BE2C (cell line): ENCODE measurements at regions not wholly inside any gene's neighbourhood (a gene's known extent, or its start where the extent isn't known, plus 50 kb on each side); places are given as distances from the start of the nearest gene placed in this dataset.
"Not testable (repeated sequence)": the region's sequence is repeated elsewhere in the genome, so short reads cannot be mapped to it uniquely, and the experiment has no call there.

Experiments
- DNase-seq: peaks from one replicate; pipeline ENCODE4 v3.0.0-alpha.2; 2020
- H3K27me3 ChIP-seq: fragments of 250-450 bp; sonication (Bioruptor Pico); 2 replicates; pipeline ENCODE4 v1.5.1; 2020; ENCODE audit warnings: mild to moderate bottlenecking
- H3K36me3 ChIP-seq: fragments of 250-450 bp; sonication (Bioruptor Pico); 2 replicates; pipeline ENCODE4 v1.5.1; 2020; ENCODE audit warnings: mild to moderate bottlenecking
- H3K4me1 ChIP-seq: fragments of 250-450 bp; sonication (Bioruptor Pico); 2 replicates; pipeline ENCODE4 v1.5.1; 2020
- H3K4me3 ChIP-seq: 2 replicates; pipeline ENCODE4 v1.5.1; 2011; ENCODE audit warnings: low read depth, low read length
- H3K9me3 ChIP-seq: fragments of 250-450 bp; sonication (Bioruptor Pico); 2 replicates; pipeline ENCODE4 v1.5.1; 2020
- CTCF ChIP-seq: IDR thresholded peaks from 2 replicates; pipeline ENCODE4 v1.5.1; 2012; ENCODE audit warnings: mild to moderate bottlenecking, low read depth, low read length

- Histone ChIP-seq H3K36me3 (no peaks in the 10 kb centered on the region), H3K27me3 (no peaks in the 10 kb centered on the region)
- DNase-seq: no peak
These were observed 55.4 kb upstream of the CYP2D6 start for GRCh38 chr22:42185915-42186439.

GRCh38 chr22:42184852-42185251 lies 54.2 kb upstream of the CYP2D6 start:
- no peaks in the 10 kb centered on the region for H3K36me3 ChIP-seq
- TF ChIP-seq CTCF: no peak
- H3K4me3 ChIP-seq: no peak overlapping the region
- DNase-seq: no peak
- no peaks in the 10 kb centered on the region for H3K4me1 ChIP-seq
- H3K9me3 ChIP-seq: no peaks in the 10 kb centered on the region
- no peaks in the 10 kb centered on the region for H3K27me3 ChIP-seq

More at GRCh38 chr22:42185915-42186439, 55.4 kb upstream of the CYP2D6 start:
- H3K9me3 ChIP-seq: no peaks in the 10 kb centered on the region
- no peak for TF ChIP-seq CTCF
- no peak overlapping the region for H3K4me3 ChIP-seq
- H3K4me1 ChIP-seq: no peaks in the 10 kb centered on the region

DNA sequence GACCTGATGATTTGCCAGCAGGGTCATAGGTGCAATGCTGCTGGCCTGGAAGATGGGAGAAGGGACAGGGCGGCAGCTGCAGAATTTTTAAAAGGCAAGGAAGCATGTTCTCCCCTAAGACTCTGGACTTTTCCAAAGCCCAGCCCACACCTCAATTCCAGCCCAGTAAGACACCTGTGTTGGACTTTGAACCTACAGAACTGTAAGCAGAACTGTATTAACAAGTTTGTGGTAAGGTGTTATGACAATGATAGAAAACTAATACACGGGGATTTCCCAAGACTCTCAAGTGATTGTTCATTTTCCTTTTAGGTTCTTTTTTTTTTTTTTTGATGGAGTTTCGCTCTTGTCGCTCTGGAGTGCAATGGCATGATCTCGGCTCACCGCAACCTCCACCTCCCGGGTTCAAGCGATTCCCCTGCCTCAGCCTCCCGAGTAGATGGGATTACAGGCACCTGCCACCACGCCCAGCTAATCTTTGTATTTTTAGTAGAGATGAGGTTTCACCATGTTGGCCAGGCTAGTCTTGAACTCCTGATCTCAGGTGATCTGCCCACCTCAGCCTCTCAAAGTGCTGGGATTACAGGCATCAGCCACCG lies 53.0 kb upstream of the CYP2D6 start:
- not testable (repeated sequence) for H3K9me3 ChIP-seq, H3K27me3 ChIP-seq, H3K4me1 ChIP-seq, H3K4me3 ChIP-seq, H3K36me3 ChIP-seq, DNase-seq

DNA sequence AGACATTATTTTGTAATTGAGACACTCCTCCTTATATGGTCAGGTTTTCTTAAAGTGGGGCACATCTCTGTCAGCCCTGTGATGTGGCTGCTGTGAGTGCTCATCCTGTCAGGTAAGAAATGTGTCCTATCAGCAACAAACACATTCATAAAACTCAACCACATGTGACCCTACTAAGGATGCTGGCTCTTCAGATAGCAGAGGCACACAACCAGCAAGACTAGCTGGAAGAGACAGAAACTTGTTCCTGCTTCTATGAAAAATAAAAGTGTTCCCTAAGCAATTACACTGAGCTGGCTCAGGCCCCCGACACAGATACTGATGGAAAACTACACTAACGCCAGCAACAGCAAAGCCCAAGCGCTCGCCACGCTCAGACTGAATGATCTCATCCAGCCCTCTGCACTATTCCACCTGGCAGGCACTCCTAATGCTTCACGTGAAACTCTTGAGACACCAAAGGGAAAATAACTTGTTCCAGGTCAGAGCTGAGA lies 49.8 kb upstream of the CYP2D6 start:
- DNase-seq: no peak
- H3K36me3 ChIP-seq: peaks cover 4% of the 10 kb centered on the region; the same call in 1 of the 2 replicates
- no peak for TF ChIP-seq CTCF

More for the DNA sequence above, 49.8 kb upstream of the CYP2D6 start:
- no peaks in the 10 kb centered on the region for H3K27me3 ChIP-seq
- H3K4me3 ChIP-seq: no peak overlapping the region
- no peaks in the 10 kb centered on the region for H3K4me1 ChIP-seq
- H3K9me3 ChIP-seq: no peaks in the 10 kb centered on the region
